Stomach (tissue), 8 donors: ENCODE measurements at regions not wholly inside any gene's neighbourhood (a gene's known extent, or its start where the extent isn't known, plus 50 kb on each side); places are given as distances from the start of the nearest gene placed in this dataset.

Source experiments
- DNase-seq, 2 donors: peaks; one replicate each; pipeline versions ENCODE4 v3.0.0 to v3.0.0-alpha.2; 2013 to 2019
- H3K27ac ChIP-seq, 5 donors: fragments of 200-600 bp in 4 of 5; sonication (generic) in 4 of 5; one replicate each; pipeline ENCODE4 v1.5.1; 2013 to 2019; ENCODE audit warnings: mild to moderate bottlenecking in 1 of 5, moderate library complexity in 1 of 5
- H3K27me3 ChIP-seq, 3 donors: fragments of 200-600 bp; sonication (generic); one replicate each; pipeline ENCODE4 v1.5.1; 2017 to 2019; ENCODE audit warnings: mixed run types in 1 of 3
- H3K36me3 ChIP-seq, 4 donors: fragments of 200-600 bp; sonication (generic); 1 replicate in 3 of 4; 2 replicates in 1 of 4; pipeline ENCODE4 v1.5.1; 2016 to 2019
- H3K4me1 ChIP-seq, 4 donors: fragments of 200-600 bp; sonication (generic); one replicate each; pipeline ENCODE4 v1.5.1; 2016 to 2019
- H3K4me3 ChIP-seq, 4 donors: fragments of 200-600 bp; sonication (generic) in 3 of 4; one replicate each; pipeline ENCODE4 v1.5.1; 2016 to 2019; ENCODE audit warnings: mild to moderate bottlenecking in 1 of 4
- H3K9me3 ChIP-seq, 4 donors: fragments of 200-600 bp; sonication (generic); one replicate each; pipeline ENCODE4 v1.5.1; 2016 to 2019
- CTCF ChIP-seq, 7 experiments: fragments of 450-650 bp in 4 of 7; fragments of 200-600 bp in 3 of 7; sonication (generic) in 3 of 7; IDR thresholded peaks; one replicate each; pipeline ENCODE4 v1.5.1; 2016 to 2019; ENCODE audit warnings: antibody characterized with exemption in 7 of 7, control low read depth in 2 of 7, mild to moderate bottlenecking in 1 of 7
- EP300 ChIP-seq: sonication (generic); formaldehyde crosslinking; IDR thresholded peaks from one replicate; pipeline ENCODE4 v1.6.1; 2017; ENCODE audit warnings: antibody characterized with exemption
- POLR2A ChIP-seq, 4 donors: fragments of 450-650 bp; IDR thresholded peaks; one replicate each; pipeline ENCODE4 v1.6.1; 2016; ENCODE audit warnings: antibody characterized with exemption in 4 of 4, control low read depth in 2 of 4, mild to moderate bottlenecking in 1 of 4, moderate library complexity in 1 of 4
- POLR2AphosphoS5 ChIP-seq, 3 donors: sonication (generic); formaldehyde crosslinking; IDR thresholded peaks; one replicate each; pipeline ENCODE4 v1.6.1; 2016; ENCODE audit warnings: antibody characterized with exemption in 3 of 3
- WGBS, 5 donors: extraction: QIAGEN DNeasy Blood & Tissue Kit in 3 of 5; methylation state at CpG; one replicate each; pipeline versions ENCODE4 v1.1.5 to v1.1.7; 2013 to 2018; 5-methylcytosine and 5-hydroxymethylcytosine counted together
- intact Hi-C: fragments of 100-400 bp; cut with DNase I; formaldehyde crosslinking; loops from one replicate; pipeline ENCODE4 v1.15.1; 2023; ENCODE audit warnings: low total_unique reads
- donor health status: healthy with polysubstance abuse.
- donor health status: Bipolar disorder and iron deficiency.
- donor health status: healthy.

- Histone ChIP-seq H3K4me3 (peak overlapping the region in 2 of 4 donors; percentile 5 to 26), H3K36me3 (peaks cover 0 to 20% (median 12%) of the 10 kb centered on the region in 4 donors), H3K27ac (peak overlapping the region in 3 of 5 donors; percentile 42 to 73 (median 43)), H3K27me3 (no peaks in the 10 kb centered on the region), H3K9me3 (no peaks in the 10 kb centered on the region), H3K4me1 (peaks cover 9 to 22% (median 11%) of the 10 kb centered on the region in 4 donors)
- intact Hi-C loops: no loop called here
- TF ChIP-seq POLR2A (IDR thresholded peaks at IDR 0.05): no peak
- TF ChIP-seq CTCF (IDR thresholded peaks at IDR 0.05): no peak
- no peak for TF ChIP-seq POLR2AphosphoS5 (IDR thresholded peaks at IDR 0.05)
- TF ChIP-seq EP300: no peak
- 62 to 70% (median 68%) methylated on average over 20 to 23 of the region's 23 CpGs for WGBS, 5 donors
- DNase-seq: peak in 1 of 2 donors; percentile 30
These were observed 63.9 kb upstream of the RPH3AL start for GRCh38 chr17:416293-417206.

- intact Hi-C loops: no loop called here
- Histone ChIP-seq H3K9me3 (no peaks in the 10 kb centered on the region), H3K4me1 (peaks cover 20 to 39% (median 31%) of the 10 kb centered on the region in 4 donors), H3K27me3 (no peaks in the 10 kb centered on the region), H3K4me3 (peak overlapping the region in 1 of 4 donors; percentile 3), H3K27ac (peak overlapping the region in 2 of 5 donors; percentile 26 to 38), H3K36me3 (peaks cover 0 to 20% (median 12%) of the 10 kb centered on the region in 4 donors)
- WGBS, 5 donors: 76 to 88% (median 78%) methylated on average over 19 to 25 of the region's 25 CpGs
- DNase-seq: no peak
- TF ChIP-seq CTCF (IDR thresholded peaks at IDR 0.05) (no peak), EP300 (no peak), POLR2A (IDR thresholded peaks at IDR 0.05) (no peak), POLR2AphosphoS5 (IDR thresholded peaks at IDR 0.05) (no peak)
These were observed 61.2 kb upstream of the RPH3AL start for GRCh38 chr17:413706-414380.

DNA sequence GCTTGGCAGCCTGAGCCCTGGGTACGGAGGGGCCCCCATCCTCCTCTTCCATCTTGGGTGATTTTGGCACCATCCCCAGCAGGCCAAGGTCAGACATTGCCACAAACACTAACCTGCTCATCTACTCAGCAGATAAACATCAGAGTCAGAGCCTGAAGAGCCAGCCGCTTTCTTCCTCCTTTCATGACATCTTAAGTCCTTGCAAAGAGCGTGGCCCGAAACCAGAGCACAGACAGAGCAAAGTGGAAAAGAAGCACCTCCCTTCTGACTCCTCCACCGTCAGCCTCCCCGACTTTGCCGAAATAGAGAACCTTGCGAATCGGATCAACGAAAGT lies 60.4 kb upstream of the RPH3AL start:
- Histone ChIP-seq H3K4me1 (peaks cover 20 to 39% (median 31%) of the 10 kb centered on the region in 4 donors), H3K27me3 (no peaks in the 10 kb centered on the region), H3K9me3 (no peaks in the 10 kb centered on the region), H3K27ac (peak overlapping the region in 2 of 5 donors; percentile 26 to 38), H3K36me3 (peaks cover 0 to 20% (median 12%) of the 10 kb centered on the region in 4 donors), H3K4me3 (no peak overlapping the region)
- intact Hi-C loops: no loop called here
- no peak for DNase-seq
- WGBS, 5 donors: 80 to 97% (median 85%) methylated on average over 9 to 10 of the region's 10 CpGs
- no peak for TF ChIP-seq POLR2AphosphoS5 (IDR thresholded peaks at IDR 0.05)
- no peak for TF ChIP-seq EP300
- TF ChIP-seq POLR2A (IDR thresholded peaks at IDR 0.05): no peak
- TF ChIP-seq CTCF (IDR thresholded peaks at IDR 0.05): no peak

GRCh38 chr17:412211-413015 lies 59.8 kb upstream of the RPH3AL start:
- H3K27ac ChIP-seq: peak overlapping the region in 1 of 5 donors; percentile 18
- WGBS, 5 donors: 56 to 65% (median 64%) methylated on average over 14 to 15 of the region's 15 CpGs
- peaks cover 20 to 36% (median 31%) of the 10 kb centered on the region in 4 donors for H3K4me1 ChIP-seq
- no peaks in the 10 kb centered on the region for H3K27me3 ChIP-seq
- intact Hi-C loops: no loop called here
- H3K36me3 ChIP-seq: peaks cover 0 to 20% (median 12%) of the 10 kb centered on the region in 4 donors
- peak in 5 of 7 experiments; percentile 50 to 76 (median 67) for TF ChIP-seq CTCF (IDR thresholded peaks at IDR 0.05)
- no peak for TF ChIP-seq EP300
- TF ChIP-seq POLR2AphosphoS5 (IDR thresholded peaks at IDR 0.05): peak in 1 of 3 donors; percentile 13
- H3K9me3 ChIP-seq: no peaks in the 10 kb centered on the region
- no peak overlapping the region for H3K4me3 ChIP-seq
- peak; percentile 51 to 83 for DNase-seq
